ENCODE measurements at regions not wholly inside any gene's neighbourhood (a gene's known extent, or its start where the extent isn't known, plus 50 kb on each side); places are given as distances from the start of the nearest gene placed in this dataset.

DNA sequence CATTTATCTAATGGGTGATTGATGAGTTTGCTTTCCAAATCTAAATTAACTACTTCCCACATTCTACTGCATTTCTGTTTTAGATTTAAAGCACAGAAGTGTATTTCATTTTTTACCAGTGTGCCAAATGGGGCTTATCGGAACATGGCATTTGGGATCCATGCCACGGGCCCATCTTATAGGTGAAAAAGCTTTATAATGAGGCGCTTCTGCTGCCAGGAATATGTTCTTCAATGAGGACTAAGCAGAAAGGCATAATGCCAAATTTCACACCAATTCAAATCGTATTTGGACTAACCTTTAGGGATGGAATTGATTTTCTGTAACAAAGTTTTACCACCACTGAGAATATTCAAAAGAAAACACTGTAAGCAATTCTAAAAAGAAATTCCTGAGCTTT is 803.5 kb upstream of the FLRT2 start:
- POLR2A ChIA-PET, result no interaction called here
- H3K4me1 ChIP-seq, result no peaks in the 10 kb centered on the region
- H3K4me3 ChIP-seq (ENCODE audit: low read depth, low read length), result no peak overlapping the region
- no TSS peak for BruUV-seq (replicated peaks)
- no peaks in the 10 kb centered on the region for H3K9me3 Mint-ChIP-seq (ENCODE audit: unreplicated experiment)
- no peaks in the 10 kb centered on the region for H3K36me3 Mint-ChIP-seq (ENCODE audit: insufficient read depth, unreplicated experiment)
- intact Hi-C loops (cut with micrococcal nuclease; ENCODE audit: unreplicated experiment), result no loop called here
- CTCF ChIA-PET, result no interaction called here
- H3K27me3 Mint-ChIP-seq (ENCODE audit: insufficient read depth, unreplicated experiment), result no peaks in the 10 kb centered on the region
- no peaks in the 10 kb centered on the region for H3K27me3 ChIP-seq (replicated peaks; ENCODE audit: control insufficient read depth, insufficient read depth, low read length)
- H3K4me3 Mint-ChIP-seq (ENCODE audit: unreplicated experiment), result no peak overlapping the region
- no peaks in the 10 kb centered on the region for H3K36me3 ChIP-seq (ENCODE audit: control insufficient read depth, insufficient read depth, low read length)
- H3K4me1 Mint-ChIP-seq (ENCODE audit: low read depth, unreplicated experiment), result no peaks in the 10 kb centered on the region
- H3K27ac Mint-ChIP-seq (ENCODE audit: unreplicated experiment), result no peak overlapping the region
- TF ChIP-seq, protein P1, sequence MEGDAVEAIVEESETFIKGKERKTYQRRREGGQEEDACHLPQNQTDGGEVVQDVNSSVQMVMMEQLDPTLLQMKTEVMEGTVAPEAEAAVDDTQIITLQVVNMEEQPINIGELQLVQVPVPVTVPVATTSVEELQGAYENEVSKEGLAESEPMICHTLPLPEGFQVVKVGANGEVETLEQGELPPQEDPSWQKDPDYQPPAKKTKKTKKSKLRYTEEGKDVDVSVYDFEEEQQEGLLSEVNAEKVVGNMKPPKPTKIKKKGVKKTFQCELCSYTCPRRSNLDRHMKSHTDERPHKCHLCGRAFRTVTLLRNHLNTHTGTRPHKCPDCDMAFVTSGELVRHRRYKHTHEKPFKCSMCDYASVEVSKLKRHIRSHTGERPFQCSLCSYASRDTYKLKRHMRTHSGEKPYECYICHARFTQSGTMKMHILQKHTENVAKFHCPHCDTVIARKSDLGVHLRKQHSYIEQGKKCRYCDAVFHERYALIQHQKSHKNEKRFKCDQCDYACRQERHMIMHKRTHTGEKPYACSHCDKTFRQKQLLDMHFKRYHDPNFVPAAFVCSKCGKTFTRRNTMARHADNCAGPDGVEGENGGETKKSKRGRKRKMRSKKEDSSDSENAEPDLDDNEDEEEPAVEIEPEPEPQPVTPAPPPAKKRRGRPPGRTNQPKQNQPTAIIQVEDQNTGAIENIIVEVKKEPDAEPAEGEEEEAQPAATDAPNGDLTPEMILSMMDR (IDR thresholded peaks at IDR 0.05; ENCODE audit: insufficient read depth in 1 of 2, low read depth in 1 of 2, low read length in 1 of 2, severe bottlenecking in 1 of 2, unreplicated experiment in 1 of 2), result no peak
- DNase-seq, result no peak
- H3K9me3 ChIP-seq, result no peaks in the 10 kb centered on the region

DNA sequence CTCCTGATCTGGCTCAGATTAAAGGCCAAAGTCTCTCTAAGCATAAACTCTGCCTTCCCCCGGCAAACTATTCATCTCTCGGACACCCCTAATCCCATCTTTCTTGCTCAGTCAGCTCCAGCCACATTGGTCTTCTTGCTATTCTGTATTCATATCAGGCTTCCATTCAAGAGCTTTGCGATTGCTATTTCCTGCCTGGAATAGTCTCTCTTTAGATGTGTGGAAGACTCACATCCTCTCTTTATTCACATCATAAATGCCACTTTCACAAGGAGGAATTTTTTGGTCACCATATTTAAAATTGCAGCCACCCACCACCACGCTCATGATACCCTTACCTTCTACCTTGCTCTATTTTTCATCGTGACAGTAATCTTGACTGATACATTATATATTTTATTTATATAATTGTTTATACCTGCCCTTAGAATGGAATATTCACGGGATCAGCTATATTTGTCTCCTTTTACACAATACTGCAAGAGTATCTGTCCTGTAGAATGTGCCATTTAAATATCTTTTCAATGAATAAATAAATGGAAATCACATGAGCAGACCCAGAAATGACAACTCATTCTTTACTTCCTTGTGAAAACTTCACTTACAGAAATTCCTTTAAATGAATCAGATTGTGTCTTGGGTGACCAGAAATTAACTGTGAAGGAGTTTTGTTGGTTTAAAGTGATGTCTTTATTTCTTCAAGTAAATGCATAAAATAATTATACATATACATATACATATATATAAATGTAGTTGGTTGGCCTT is 780.6 kb upstream of the FLRT2 start:
- no peak for DNase-seq
- Histone ChIP-seq H3K4me3 (ENCODE audit: low read depth, low read length) (no peak overlapping the region), H3K4me1 (no peaks in the 10 kb centered on the region), H3K9me3 (no peaks in the 10 kb centered on the region), H3K36me3 (ENCODE audit: control insufficient read depth, insufficient read depth, low read length) (no peaks in the 10 kb centered on the region), H3K27me3 (replicated peaks; ENCODE audit: control insufficient read depth, insufficient read depth, low read length) (no peaks in the 10 kb centered on the region)
- no peaks in the 10 kb centered on the region for H3K9me3 Mint-ChIP-seq (ENCODE audit: unreplicated experiment)
- no TSS peak for BruUV-seq (replicated peaks)
- H3K4me1 Mint-ChIP-seq (ENCODE audit: low read depth, unreplicated experiment), result no peaks in the 10 kb centered on the region
- no peak overlapping the region for H3K4me3 Mint-ChIP-seq (ENCODE audit: unreplicated experiment)
- no peaks in the 10 kb centered on the region for H3K27me3 Mint-ChIP-seq (ENCODE audit: insufficient read depth, unreplicated experiment)
- intact Hi-C loops (cut with micrococcal nuclease; ENCODE audit: unreplicated experiment), result no loop called here
- H3K27ac Mint-ChIP-seq (ENCODE audit: unreplicated experiment), result no peak overlapping the region
- ChIA-PET CTCF (no interaction called here), POLR2A (no interaction called here)
- no peaks in the 10 kb centered on the region for H3K36me3 Mint-ChIP-seq (ENCODE audit: insufficient read depth, unreplicated experiment)
- TF ChIP-seq, protein P1 (IDR thresholded peaks at IDR 0.05; ENCODE audit: insufficient read depth in 1 of 2, low read depth in 1 of 2, low read length in 1 of 2, severe bottlenecking in 1 of 2, unreplicated experiment in 1 of 2), result no peak

GRCh38 chr14:84750284-84750683 is 779.7 kb upstream of the FLRT2 start:
- intact Hi-C loops (cut with micrococcal nuclease; ENCODE audit: unreplicated experiment), result no loop called here
- no peak overlapping the region for H3K4me3 ChIP-seq (ENCODE audit: low read depth, low read length)
- Mint-ChIP-seq H3K4me1 (ENCODE audit: low read depth, unreplicated experiment) (no peaks in the 10 kb centered on the region), H3K36me3 (ENCODE audit: insufficient read depth, unreplicated experiment) (no peaks in the 10 kb centered on the region), H3K27me3 (ENCODE audit: insufficient read depth, unreplicated experiment) (no peaks in the 10 kb centered on the region), H3K4me3 (ENCODE audit: unreplicated experiment) (no peak overlapping the region), H3K27ac (ENCODE audit: unreplicated experiment) (no peak overlapping the region), H3K9me3 (ENCODE audit: unreplicated experiment) (no peaks in the 10 kb centered on the region)
- no TSS peak for BruUV-seq (replicated peaks)
- no peaks in the 10 kb centered on the region for H3K4me1 ChIP-seq
- TF ChIP-seq, protein P1 (IDR thresholded peaks at IDR 0.05; ENCODE audit: insufficient read depth in 1 of 2, low read depth in 1 of 2, low read length in 1 of 2, severe bottlenecking in 1 of 2, unreplicated experiment in 1 of 2), result no peak
- H3K36me3 ChIP-seq (ENCODE audit: control insufficient read depth, insufficient read depth, low read length), result no peaks in the 10 kb centered on the region
- no peak for DNase-seq
- no peaks in the 10 kb centered on the region for H3K27me3 ChIP-seq (replicated peaks; ENCODE audit: control insufficient read depth, insufficient read depth, low read length)
- ChIA-PET POLR2A (no interaction called here), CTCF (no interaction called here)
- H3K9me3 ChIP-seq, result no peaks in the 10 kb centered on the region

Data from Caco-2 (cell line).